ENCODE measurements at regions not wholly inside any gene's neighbourhood (a gene's known extent, or its start where the extent isn't known, plus 50 kb on each side); places are given as distances from the start of the nearest gene placed in this dataset.
"Not testable (repeated sequence)": the region's sequence is repeated elsewhere in the genome, so short reads cannot be mapped to it uniquely, and the experiment has no call there.

DNA sequence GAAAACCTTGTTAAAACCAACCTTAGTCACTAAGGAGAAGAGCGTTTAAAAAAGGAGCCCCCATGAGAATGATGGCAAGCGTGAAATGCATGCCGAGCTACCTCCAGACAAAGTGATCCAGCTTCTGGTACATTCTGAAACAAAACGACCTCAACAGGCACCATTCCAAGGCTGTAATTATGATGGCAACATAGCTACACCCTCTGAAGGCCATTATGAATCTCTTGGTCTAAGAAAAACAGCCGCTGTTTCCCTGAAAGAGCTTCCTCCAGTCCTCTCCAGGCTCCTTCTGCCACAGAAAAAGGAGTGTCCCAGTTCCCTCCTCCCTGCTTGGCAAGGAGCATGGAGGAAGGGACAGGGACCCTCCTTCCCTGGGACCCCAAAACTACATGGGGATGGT lies 50.0 kb upstream of the ABLIM1 start:
- DNase-seq: no peak

GRCh38 chr10:114708717-114709335 lies 50.8 kb upstream of the ABLIM1 start:
- no peak for DNase-seq

DNA sequence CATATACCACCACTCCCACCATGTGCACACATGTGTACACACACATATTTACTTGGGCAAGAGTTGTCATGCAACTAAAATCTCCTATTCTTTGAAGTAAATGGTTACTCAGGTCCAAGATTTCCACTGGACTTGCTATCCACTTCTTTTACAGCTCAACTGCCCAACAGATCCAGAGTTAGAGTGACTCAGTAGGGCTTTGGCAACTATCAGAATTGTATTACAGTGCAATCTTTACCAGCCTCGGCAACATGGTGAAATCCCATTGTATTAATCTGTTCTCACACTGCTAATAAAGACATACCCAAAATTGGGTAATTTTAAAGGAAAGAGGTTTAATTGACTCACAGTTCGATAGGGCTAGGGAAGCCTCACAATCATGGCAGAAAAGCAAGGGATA lies 51.9 kb upstream of the ABLIM1 start:
- no peak for DNase-seq

GRCh38 chr10:114711176-114711868 lies 53.2 kb upstream of the ABLIM1 start:
- no peak for DNase-seq

- no peak for DNase-seq
These were observed 53.8 kb upstream of the ABLIM1 start for GRCh38 chr10:114711869-114712250.

DNA sequence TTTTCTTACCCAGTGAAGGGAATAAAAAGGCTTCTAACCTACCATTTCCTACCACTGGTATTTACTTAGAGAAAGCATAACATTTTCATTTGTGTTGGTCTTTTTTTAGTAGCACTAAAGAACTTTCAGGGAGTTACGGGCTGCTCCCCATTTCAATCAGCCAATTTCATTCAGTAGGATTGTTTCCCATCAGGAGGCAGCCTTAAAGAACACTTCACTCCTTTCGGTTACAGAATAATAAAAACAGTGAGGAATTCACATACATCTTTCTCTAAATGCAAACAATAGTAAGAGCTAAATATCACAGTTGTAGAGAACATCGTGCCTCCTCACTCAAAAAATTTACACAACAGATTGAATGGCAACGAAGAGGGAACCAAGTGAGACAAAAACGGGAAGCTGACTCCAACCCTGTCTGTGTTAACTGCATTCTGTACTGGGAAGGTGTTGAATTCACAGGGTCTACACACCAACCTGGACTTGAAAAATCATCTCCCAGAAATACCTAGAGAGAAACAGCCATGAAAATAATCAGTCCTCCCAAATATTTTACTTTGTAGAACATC lies 55.5 kb upstream of the ABLIM1 start:
- no peak for DNase-seq

DNA sequence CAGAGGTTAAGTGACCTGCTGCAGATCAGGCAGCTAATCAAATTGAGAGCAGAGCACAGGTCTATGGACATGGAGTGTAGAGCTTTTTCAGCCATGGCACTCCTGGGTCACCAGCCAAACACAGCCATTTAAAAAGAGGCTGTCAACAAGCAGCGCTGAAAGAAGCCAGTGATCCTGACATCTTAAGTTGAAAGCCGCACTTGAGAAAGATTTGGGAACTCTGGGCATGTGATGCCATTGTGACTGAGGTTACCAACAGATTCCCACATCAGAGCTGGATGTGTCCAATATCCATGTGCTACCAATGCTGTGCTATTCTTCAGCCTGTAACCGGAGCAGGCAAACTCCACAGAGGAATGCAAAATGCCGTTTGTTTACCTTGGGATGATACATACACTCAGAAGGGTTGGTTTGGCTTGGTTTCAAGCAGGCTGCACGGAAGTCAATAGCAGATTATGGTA lies 56.2 kb upstream of the ABLIM1 start:
- peak; percentile 60 for DNase-seq

DNA sequence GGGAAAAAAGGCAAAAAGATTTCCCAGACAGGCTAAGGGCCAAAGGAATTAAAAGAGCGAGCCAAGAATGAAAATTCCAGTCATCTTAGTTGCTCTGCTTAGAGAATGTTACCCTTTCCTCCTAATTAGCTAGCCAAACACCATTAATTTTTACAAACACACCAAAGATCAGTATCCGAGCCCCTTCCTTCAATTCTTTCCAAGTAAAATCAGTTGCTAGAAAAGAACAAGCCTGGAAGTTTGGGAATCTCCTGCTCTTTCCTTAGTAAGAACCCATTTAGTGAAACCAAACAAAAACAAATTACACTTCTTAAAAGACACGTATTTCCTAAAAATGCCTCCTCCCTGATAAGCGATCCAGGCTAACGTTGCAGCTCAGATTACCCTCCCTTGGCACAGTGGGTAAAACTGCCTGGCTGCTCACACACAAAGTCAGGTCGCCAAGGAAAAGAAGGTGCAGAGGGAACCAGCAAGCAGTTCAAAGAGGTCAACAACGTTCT lies 57.1 kb upstream of the ABLIM1 start:
- no peak for DNase-seq

DNA sequence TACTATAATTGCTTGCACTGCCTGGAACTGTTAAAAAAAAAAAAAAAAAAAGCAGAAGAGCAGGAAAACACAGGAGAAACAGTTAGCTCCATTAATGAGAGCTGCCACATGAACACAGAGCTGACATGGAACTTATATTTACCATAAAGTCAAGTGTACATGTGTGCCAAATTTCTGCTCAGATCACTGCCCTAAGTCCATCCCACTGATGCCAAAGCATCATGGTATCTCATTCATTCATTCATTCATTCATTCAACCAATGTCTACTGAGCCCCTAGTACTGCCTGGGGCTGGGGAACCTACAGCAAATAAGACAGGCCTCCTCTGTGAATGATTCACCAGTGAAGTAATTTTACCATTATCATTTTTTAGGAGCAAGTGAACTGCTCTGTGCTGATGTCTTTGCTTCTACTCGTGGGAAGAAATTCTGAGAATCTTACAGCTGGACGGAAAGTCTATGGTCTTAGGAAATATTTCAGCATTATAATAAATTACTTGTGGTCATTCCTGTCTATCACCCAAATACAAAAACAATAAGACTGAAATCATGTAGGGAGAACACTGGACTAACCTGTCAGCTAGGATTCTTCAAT lies 58.8 kb upstream of the ABLIM1 start:
- DNase-seq: no peak

- not testable (repeated sequence) for DNase-seq
These were observed 59.8 kb upstream of the ABLIM1 start for GRCh38 chr10:114717881-114718280.

- DNase-seq: no peak
These were observed 60.3 kb upstream of the ABLIM1 start for GRCh38 chr10:114718374-114718773.

DNA sequence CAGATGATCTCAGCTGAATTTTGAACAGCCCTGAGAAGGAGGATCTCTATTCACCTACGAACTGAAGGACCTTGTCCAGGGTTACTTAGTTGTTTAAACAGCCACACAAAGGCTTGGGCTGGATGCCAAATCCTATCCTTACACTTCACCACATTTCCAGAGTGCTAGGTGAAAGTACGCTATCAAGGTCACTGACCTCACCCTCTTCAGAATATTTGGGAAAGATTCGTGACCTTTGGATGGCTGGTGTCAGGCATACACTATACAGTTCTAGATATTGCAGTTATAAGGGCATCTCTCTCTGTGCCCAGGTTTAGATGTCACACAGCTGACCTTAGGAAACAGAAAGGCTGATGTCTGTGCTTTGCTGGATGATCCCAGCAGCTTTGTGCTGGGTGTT lies 61.2 kb upstream of the ABLIM1 start:
- no peak for DNase-seq

GRCh38 chr10:114720023-114720422 lies 61.9 kb upstream of the ABLIM1 start:
- not testable (repeated sequence) for DNase-seq

- DNase-seq: no peak
These were observed 62.7 kb upstream of the ABLIM1 start for GRCh38 chr10:114720685-114721278.

DNA sequence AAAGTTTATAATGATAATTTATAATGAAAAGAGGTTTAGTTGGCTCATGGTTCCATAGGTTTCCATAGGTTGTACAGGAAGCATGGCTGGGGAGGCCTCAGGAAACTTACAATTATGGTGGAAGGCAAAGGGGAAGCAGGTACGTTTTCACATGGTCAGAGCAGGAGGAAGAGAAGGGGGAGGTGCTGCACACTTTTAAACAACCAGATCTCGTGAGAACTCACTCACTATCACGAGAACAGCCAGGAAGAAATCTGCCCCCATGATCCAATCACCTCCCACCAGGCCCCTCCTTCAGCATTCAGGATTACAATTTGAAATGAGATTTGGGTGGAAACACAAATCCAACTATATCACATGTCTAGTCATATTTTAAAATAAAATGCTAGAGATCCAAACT lies 64.1 kb upstream of the ABLIM1 start:
- DNase-seq: not testable (repeated sequence)

DNA sequence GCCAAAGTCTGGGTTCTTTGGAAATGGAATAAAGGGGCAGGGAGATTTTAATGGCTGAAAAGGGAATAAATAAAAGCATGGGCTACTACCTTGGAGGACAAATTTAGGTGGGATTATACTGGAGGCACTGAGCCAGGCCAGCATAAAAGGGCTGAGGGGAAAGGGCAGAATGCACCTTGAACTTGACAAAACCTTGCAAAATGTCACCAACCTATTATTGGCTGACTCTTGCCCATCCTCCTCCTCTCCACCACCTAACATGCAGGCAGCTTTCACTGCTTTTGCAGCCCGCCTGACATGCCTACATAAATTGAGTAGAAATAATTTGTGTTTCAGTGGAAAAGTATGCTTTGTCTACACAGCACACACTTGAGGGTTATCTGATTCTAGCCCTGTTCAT lies 65.3 kb upstream of the ABLIM1 start:
- DNase-seq: no peak

GRCh38 chr10:114723991-114724715 lies 66.1 kb upstream of the ABLIM1 start:
- DNase-seq: no peak

DNA sequence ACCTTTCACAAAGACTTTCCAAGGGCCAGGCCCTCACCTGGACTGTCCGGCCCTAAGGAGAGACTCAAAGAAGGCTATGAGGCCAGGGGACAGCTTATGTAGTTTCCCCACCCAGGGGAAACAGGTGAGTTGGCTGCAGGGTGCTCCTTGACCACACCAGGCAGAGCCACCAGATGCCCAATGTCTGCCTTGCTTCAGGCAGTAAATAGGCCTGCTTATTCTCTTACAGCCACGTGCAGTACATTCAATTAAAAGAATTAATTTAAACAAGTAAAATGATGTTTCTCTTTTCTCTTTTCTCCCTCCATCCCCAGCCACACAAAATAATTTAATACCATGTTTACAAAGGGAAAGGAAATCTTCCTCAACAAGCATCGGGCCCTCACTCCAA lies 66.6 kb upstream of the ABLIM1 start:
- DNase-seq: no peak

GRCh38 chr10:114726820-114727271 lies 68.8 kb upstream of the ABLIM1 start:
- DNase-seq: no peak

DNA sequence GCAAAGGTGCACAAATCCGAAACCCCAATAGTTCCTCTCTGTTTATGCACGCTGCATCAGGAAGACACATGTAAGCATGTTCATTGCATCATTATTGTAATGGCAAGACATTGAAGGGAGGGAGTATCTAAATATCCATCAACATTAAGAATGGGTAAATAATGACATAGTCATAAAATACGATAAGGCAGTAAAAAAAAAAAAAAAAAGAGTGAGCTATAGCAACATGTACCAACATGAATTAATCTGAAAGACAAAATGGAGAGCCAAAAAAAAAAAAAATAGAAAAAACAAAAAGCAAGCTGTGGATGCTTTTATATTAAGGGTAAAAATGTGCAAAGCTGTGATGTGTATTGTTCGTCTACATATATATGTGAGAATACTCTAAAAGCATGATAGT lies 70.2 kb upstream of the ABLIM1 start:
- no peak for DNase-seq

- DNase-seq: no peak
These were observed 71.1 kb upstream of the ABLIM1 start for GRCh38 chr10:114729103-114729659.

All from renal pelvis (tissue), 1 donor.